H9 (cell line): ENCODE measurements at regions not wholly inside any gene's neighbourhood (a gene's known extent, or its start where the extent isn't known, plus 50 kb on each side); places are given as distances from the start of the nearest gene placed in this dataset.

Experiments used
- DNase-seq: peaks from one replicate; pipeline ENCODE4 v3.0.0-alpha.2; 2017
- H2AFZ ChIP-seq: one replicate; pipeline ENCODE4 v1.6.1; 2013; ENCODE audit warnings: mild to moderate bottlenecking, low read length, control low read depth, moderate library complexity
- H2AK5ac ChIP-seq: 2 replicates; pipeline ENCODE4 v1.6.1; 2013; ENCODE audit warnings: low read length, control low read depth, mixed read lengths; ENCODE audit not compliant: insufficient read length
- H2BK120ac ChIP-seq: one replicate; pipeline ENCODE4 v1.6.1; 2013; ENCODE audit warnings: low read depth, mild to moderate bottlenecking, low read length, control low read depth, inconsistent platforms; ENCODE audit not compliant: poor library complexity, severe bottlenecking
- H2BK12ac ChIP-seq: 2 replicates; pipeline ENCODE4 v1.6.1; 2013; ENCODE audit warnings: low read length, control low read depth, mixed read lengths, low read depth; ENCODE audit not compliant: insufficient read length
- H2BK15ac ChIP-seq: 2 replicates; pipeline ENCODE4 v1.6.1; 2013; ENCODE audit warnings: low read depth, low read length, control low read depth
- H2BK20ac ChIP-seq: one replicate; pipeline ENCODE4 v1.6.1; 2013; ENCODE audit warnings: low read depth, mild to moderate bottlenecking, low read length, control low read depth, inconsistent platforms; ENCODE audit not compliant: poor library complexity, severe bottlenecking
- H2BK5ac ChIP-seq: 2 replicates; pipeline ENCODE4 v1.6.1; 2013; ENCODE audit warnings: low read length, control low read depth, mixed read lengths; ENCODE audit not compliant: insufficient read length
- H3K14ac ChIP-seq: 2 replicates; pipeline ENCODE4 v1.6.1; 2013; ENCODE audit warnings: low read length, control low read depth; ENCODE audit not compliant: insufficient read depth
- H3K18ac ChIP-seq: 2 replicates; pipeline ENCODE4 v1.6.1; 2013; ENCODE audit warnings: low read depth, mild to moderate bottlenecking, mixed read lengths, low read length, control low read depth; ENCODE audit not compliant: insufficient read length
- H3K23ac ChIP-seq: 2 replicates; pipeline ENCODE4 v1.6.1; 2013; ENCODE audit warnings: low read length, control low read depth, mixed read lengths, low read depth; ENCODE audit not compliant: insufficient read length
- H3K23me2 ChIP-seq: 2 replicates; pipeline ENCODE4 v1.6.1; 2013; ENCODE audit warnings: low read depth, mild to moderate bottlenecking, mixed read lengths, low read length, control low read depth; ENCODE audit not compliant: insufficient read length, poor library complexity, severe bottlenecking
- H3K27ac ChIP-seq: 2 replicates; pipeline ENCODE4 v1.5.1; 2013; ENCODE audit warnings: low read length, control low read depth, mixed read lengths, low read depth; ENCODE audit not compliant: insufficient read length
- H3K27me3 ChIP-seq: 2 replicates; pipeline ENCODE4 v1.6.1; 2013; ENCODE audit warnings: low read length, control low read depth, inconsistent platforms; ENCODE audit not compliant: insufficient read depth
- H3K4ac ChIP-seq: 2 replicates; pipeline ENCODE4 v1.6.1; 2013; ENCODE audit warnings: low read depth, mild to moderate bottlenecking, control low read depth, inconsistent platforms, low read length, moderate library complexity
- H3K4me1 ChIP-seq: 2 replicates; pipeline ENCODE4 v1.6.1; 2013; ENCODE audit warnings: low read length, control low read depth, inconsistent platforms; ENCODE audit not compliant: insufficient read depth
- H3K4me2 ChIP-seq: 2 replicates; pipeline ENCODE4 v1.6.1; 2013; ENCODE audit warnings: low read length, control low read depth, mixed read lengths; ENCODE audit not compliant: insufficient read length, insufficient read depth
- H3K56ac ChIP-seq: 2 replicates; pipeline ENCODE4 v1.6.1; 2013; ENCODE audit warnings: low read depth, mild to moderate bottlenecking, mixed read lengths, low read length, control low read depth; ENCODE audit not compliant: insufficient read length
- H3K79me1 ChIP-seq: 2 replicates; pipeline ENCODE4 v1.6.1; 2013; ENCODE audit warnings: low read depth, mild to moderate bottlenecking, moderate library complexity, low read length, control low read depth, inconsistent platforms; ENCODE audit not compliant: insufficient read depth, poor library complexity, severe bottlenecking
- H3K79me2 ChIP-seq: 2 replicates; pipeline ENCODE4 v1.6.1; 2013; ENCODE audit warnings: low read length, control low read depth, inconsistent platforms; ENCODE audit not compliant: insufficient read depth
- H3K9ac ChIP-seq: 2 replicates; pipeline ENCODE4 v1.6.1; 2013; ENCODE audit warnings: low read length, control low read depth, mixed read lengths; ENCODE audit not compliant: insufficient read length; ENCODE audit errors: extremely low read depth
- H3K9me3 ChIP-seq: one replicate; pipeline ENCODE4 v1.6.1; 2013; ENCODE audit warnings: low read depth, low read length, inconsistent platforms; ENCODE audit not compliant: control insufficient read depth
- H3T11ph ChIP-seq: one replicate; pipeline ENCODE4 v1.6.1; 2013; ENCODE audit warnings: mild to moderate bottlenecking, low read length, control low read depth, inconsistent platforms
- H4K20me1 ChIP-seq: one replicate; pipeline ENCODE4 v1.6.1; 2013; ENCODE audit not compliant: control insufficient read depth, insufficient read length, insufficient read depth
- H4K5ac ChIP-seq: 2 replicates; pipeline ENCODE4 v1.6.1; 2013; ENCODE audit warnings: low read depth, mild to moderate bottlenecking, mixed read lengths, low read length, control low read depth; ENCODE audit not compliant: insufficient read length
- H4K8ac ChIP-seq: replicated peaks from 2 replicates; pipeline ENCODE4 v1.6.1; 2013; ENCODE audit warnings: low read length, control low read depth, mixed read lengths, low read depth; ENCODE audit not compliant: insufficient read length
- H4K91ac ChIP-seq: 2 replicates; pipeline ENCODE4 v1.6.1; 2013; ENCODE audit warnings: low read depth, mild to moderate bottlenecking, moderate library complexity, mixed read lengths, low read length, control low read depth; ENCODE audit not compliant: insufficient read length
- H3K27ac Mint-ChIP-seq, 3 experiments: 2 replicates in 2 of 3; 3 replicates in 1 of 3; pipeline ENCODE4 v1.8.0; 2020 to 2021; ENCODE audit warnings: mixed read lengths in 3 of 3, mild to moderate bottlenecking in 1 of 3, moderate library complexity in 1 of 3
- H3K27me3 Mint-ChIP-seq: 2 replicates; pipeline ENCODE4 v1.8.0; 2021; ENCODE audit warnings: low read depth, mild to moderate bottlenecking, moderate library complexity, mixed read lengths
- H3K36me3 Mint-ChIP-seq, 3 experiments: 2 replicates in 2 of 3; 3 replicates in 1 of 3; pipeline ENCODE4 v1.8.0; 2020 to 2021; ENCODE audit warnings: low read depth in 3 of 3, mixed read lengths in 3 of 3; ENCODE audit not compliant: insufficient read depth in 1 of 3
- H3K4me1 Mint-ChIP-seq, 2 experiments: 2 replicates each; pipeline ENCODE4 v1.8.0; 2020; ENCODE audit warnings: mixed read lengths in 2 of 2
- H3K4me3 Mint-ChIP-seq, 2 experiments: 2 replicates in 1 of 2; 3 replicates in 1 of 2; pipeline ENCODE4 v1.8.0; 2020 to 2021; ENCODE audit warnings: mild to moderate bottlenecking in 2 of 2, mixed read lengths in 2 of 2, moderate library complexity in 1 of 2
- H3K9me3 Mint-ChIP-seq, 2 experiments: 2 replicates in 1 of 2; 3 replicates in 1 of 2; pipeline ENCODE4 v1.8.0; 2020; ENCODE audit warnings: mild to moderate bottlenecking in 2 of 2, mixed read lengths in 2 of 2, moderate library complexity in 1 of 2
- CTCF ChIP-seq: fragments of 200-600 bp; sonication (generic); conservative IDR thresholded peaks from 3 replicates; pipeline ENCODE4 v1.8.0; 2021; ENCODE audit warnings: antibody characterized with exemption, mild to moderate bottlenecking
- WGBS: extraction: QIAGEN DNeasy Blood & Tissue Kit; methylation state at CpG from one replicate; pipeline ENCODE4 v1.1.7; 2013; ENCODE audit warnings: missing lambda C conversion rate, low lambda C conversion rate, mixed read lengths; ENCODE audit not compliant: insufficient read length; ENCODE audit errors: extremely low coverage; 5-methylcytosine and 5-hydroxymethylcytosine counted together

- Mint-ChIP-seq H3K27me3 (no peaks in the 10 kb centered on the region), H3K27ac (no peak overlapping the region), H3K9me3 (peaks cover 12 to 13% of the 10 kb centered on the region in 2 experiments; a peak in 4 of 5 replicates), H3K4me1 (peaks cover 4 to 9% of the 10 kb centered on the region in 2 experiments; a peak in 2 of 4 replicates), H3K4me3 (no peak overlapping the region), H3K36me3 (peaks cover 0 to 8% (median under 1%) of the 10 kb centered on the region in 3 experiments; a peak in 3 of 7 replicates)
- no peak overlapping the region for H2BK15ac ChIP-seq
- no peaks in the 10 kb centered on the region for H3K27me3 ChIP-seq
- no peaks in the 10 kb centered on the region for H3K9me3 ChIP-seq
- no peaks in the 10 kb centered on the region for H3K79me2 ChIP-seq
- no peak for TF ChIP-seq CTCF
- H2BK20ac ChIP-seq = no peak overlapping the region
- no peak overlapping the region for H3K4ac ChIP-seq
- H3K18ac ChIP-seq = no peak overlapping the region
- H3K9ac ChIP-seq = no peak overlapping the region
- no peak overlapping the region for H3T11ph ChIP-seq
- H3K23ac ChIP-seq = no peak overlapping the region
- no peak overlapping the region for H2BK12ac ChIP-seq
- no peak overlapping the region for H2AFZ ChIP-seq
- H3K56ac ChIP-seq = no peak overlapping the region
- no peak overlapping the region for H2BK5ac ChIP-seq
- no peak overlapping the region for H2AK5ac ChIP-seq
- no peak for DNase-seq
- H4K5ac ChIP-seq = no peak overlapping the region
- H3K4me2 ChIP-seq = no peak overlapping the region
- no peak overlapping the region for H4K8ac ChIP-seq
- H2BK120ac ChIP-seq = no peak overlapping the region
- H4K91ac ChIP-seq = no peak overlapping the region
- H3K23me2 ChIP-seq = no peaks in the 10 kb centered on the region
- WGBS = no CpG with 5 or more reads among the region's 7 CpGs
- H3K79me1 ChIP-seq = no peaks in the 10 kb centered on the region
- H4K20me1 ChIP-seq = no peaks in the 10 kb centered on the region
- H3K27ac ChIP-seq = no peak overlapping the region
- H3K4me1 ChIP-seq = no peaks in the 10 kb centered on the region
- no peak overlapping the region for H3K14ac ChIP-seq
These were observed 105.0 kb downstream of the EDEM1 start for GRCh38 chr3:5292512-5292911.
